GM12878 (cell line): ENCODE measurements at regions not wholly inside any gene's neighbourhood (a gene's known extent, or its start where the extent isn't known, plus 50 kb on each side); places are given as distances from the start of the nearest gene placed in this dataset.

Experiments used
- ATAC-seq: fragments of 200-7000 bp; cut with Tn5 transposase; 3 replicates; pipeline ENCODE4 v1.9.1; 2020; ENCODE audit warnings: mild to moderate bottlenecking, moderate library complexity
- BruUV-seq: library from RNA; stranded (reverse); fragments of 400-500 nt; replicated peaks from 2 replicates; lab custom pipeline; 2021; lab: Mats Ljungman, UMichigan
- CTCF ChIA-PET: fragments of 300-600 bp; sonication (Branson Sonifier 250); formaldehyde crosslinking; extraction: SDS; loops from one replicate; lab custom pipeline; 2021; ENCODE audit warnings: inconsistent platforms; lab: Yijun Ruan, JAX
- POLR2A ChIA-PET: fragments of 350-600 bp; formaldehyde crosslinking; extraction: SDS; loops from one replicate; lab custom pipeline; 2021; ENCODE audit warnings: inconsistent platforms; lab: Charles Lee
- RAD21 ChIA-PET: fragments of 300-600 bp; sonication (Branson Sonifier 250); formaldehyde crosslinking; loops from one replicate; lab custom pipeline; 2023; ENCODE audit warnings: antibody characterized with exemption; ENCODE audit not compliant: unreplicated experiment; lab: Charles Lee
- SMC1A ChIA-PET: fragments of 300-600 bp; sonication (Branson Sonifier 250); formaldehyde crosslinking; loops from one replicate; lab custom pipeline; 2023; ENCODE audit not compliant: unreplicated experiment, uncharacterized antibody; lab: Charles Lee
- DNase-seq: peaks from one replicate; pipeline ENCODE4 v3.0.0-alpha.2; 2011; ENCODE audit warnings: low read depth, low spot score
- FAIRE-seq: peaks from 3 replicates; lab custom pipeline; 2011; peaks lifted over from hg19 to GRCh38; lab: Jason Lieb, UNC
- H2AFZ ChIP-seq: 2 replicates; pipeline ENCODE4 v1.6.0; 2011; ENCODE audit warnings: low read depth, low read length, control low read depth; ENCODE audit not compliant: control insufficient read depth
- H3K27ac ChIP-seq: 2 replicates; pipeline ENCODE4 v1.5.1; 2011; ENCODE audit warnings: control low read depth; ENCODE audit not compliant: control insufficient read depth, insufficient read depth
- H3K27me3 ChIP-seq, 2 experiments: replicated peaks in 1 of 2; 2 replicates each; pipeline versions ENCODE4 v1.6.0 to v1.6.1; 2011; ENCODE audit warnings: low read length in 1 of 2; ENCODE audit not compliant: control insufficient read depth in 2 of 2, insufficient read depth in 2 of 2
- H3K36me3 ChIP-seq, 2 experiments: 2 replicates each; pipeline ENCODE4 v1.5.1; 2011; ENCODE audit warnings: low read length in 1 of 2; ENCODE audit not compliant: control insufficient read depth in 2 of 2, insufficient read depth in 2 of 2
- H3K4me1 ChIP-seq: 2 replicates; pipeline ENCODE4 v1.6.1; 2011; ENCODE audit warnings: mild to moderate bottlenecking, low read length, moderate library complexity, mixed read lengths; ENCODE audit not compliant: control insufficient read depth, insufficient read depth
- H3K4me2 ChIP-seq: 2 replicates; pipeline ENCODE4 v1.6.0; 2011; ENCODE audit warnings: control low read depth; ENCODE audit not compliant: control insufficient read depth, insufficient read depth
- H3K4me3 ChIP-seq: fragments of 200-600 bp; sonication (generic); 2 replicates; pipeline ENCODE4 v1.5.1; 2016
- H3K79me2 ChIP-seq: 2 replicates; pipeline ENCODE4 v1.6.0; 2011; ENCODE audit warnings: low read length; ENCODE audit not compliant: control insufficient read depth, insufficient read depth
- H3K9ac ChIP-seq: 2 replicates; pipeline ENCODE4 v1.8.0; 2011; ENCODE audit warnings: low read length, control low read depth, mixed read lengths; ENCODE audit not compliant: control insufficient read depth, insufficient read depth
- H3K9me3 ChIP-seq: replicated peaks from 3 replicates; pipeline ENCODE4 v1.5.1; 2011; ENCODE audit warnings: mild to moderate bottlenecking, low read length; ENCODE audit not compliant: control insufficient read depth, insufficient read depth
- H4K20me1 ChIP-seq: 2 replicates; pipeline ENCODE4 v1.6.0; 2011; ENCODE audit not compliant: control insufficient read depth, insufficient read depth
- ASH2L ChIP-seq: fragments of 300-600, 200-600 bp; sonication (generic); IDR thresholded peaks from 2 replicates; pipeline ENCODE4 v1.6.1; 2017; ENCODE audit warnings: low read depth, mild to moderate bottlenecking, borderline replicate concordance
- ATF7 ChIP-seq: fragments of 450-650 bp; IDR thresholded peaks from 2 replicates; pipeline ENCODE4 v1.6.1; 2016; ENCODE audit warnings: low read depth, mild to moderate bottlenecking
- BHLHE40 ChIP-seq, 2 experiments: fragments of 450-650 bp in 1 of 2; IDR thresholded peaks; 2 replicates each; pipeline ENCODE4 v1.6.1; 2011 to 2017; ENCODE audit warnings: low read depth in 2 of 2, borderline replicate concordance in 1 of 2, improper control_type of control experiment in 1 of 2, low read length in 1 of 2, mild to moderate bottlenecking in 1 of 2
- BMI1 ChIP-seq: fragments of 450-650 bp; IDR thresholded peaks from 2 replicates; pipeline ENCODE4 v1.6.1; 2016; ENCODE audit warnings: mild to moderate bottlenecking, moderate library complexity, borderline replicate concordance
- DPF2 ChIP-seq: fragments of 450-650 bp; IDR thresholded peaks from 2 replicates; pipeline ENCODE4 v1.6.1; 2017; ENCODE audit warnings: mild to moderate bottlenecking
- E2F4 ChIP-seq: IDR thresholded peaks from 2 replicates; pipeline ENCODE4 v1.6.1; 2012; ENCODE audit warnings: low read depth, low read length, improper control_type of control experiment
- E2F8 ChIP-seq: fragments of 450-650 bp; IDR thresholded peaks from 2 replicates; pipeline ENCODE4 v1.6.1; 2018; ENCODE audit warnings: mild to moderate bottlenecking, low read depth, moderate library complexity; ENCODE audit not compliant: partially characterized antibody
- POLR2A ChIP-seq: IDR thresholded peaks from 2 replicates; pipeline ENCODE4 v1.6.1; 2011; ENCODE audit warnings: low read depth, mild to moderate bottlenecking, low read length
- SMC3 ChIP-seq: IDR thresholded peaks from 2 replicates; pipeline ENCODE4 v1.6.1; 2011; ENCODE audit warnings: low read length, improper control_type of control experiment, borderline replicate concordance
- STAT3 ChIP-seq: IDR thresholded peaks from 2 replicates; pipeline ENCODE4 v1.6.1; 2011; ENCODE audit warnings: low read depth, low read length, improper control_type of control experiment
- TCF12 ChIP-seq: IDR thresholded peaks from 2 replicates; pipeline ENCODE4 v1.6.1; 2011; ENCODE audit warnings: low read depth, mild to moderate bottlenecking, low read length
- WGBS: methylation state at CpG from one replicate; pipeline ENCODE4 v1.1.6; 2016; ENCODE audit warnings: low lambda C conversion rate; ENCODE audit not compliant: insufficient replicate concordance, insufficient coverage; ENCODE audit errors: missing lambda C conversion rate; 5-methylcytosine and 5-hydroxymethylcytosine counted together
- in situ Hi-C: fragments of 300-500 bp; cut with MboI; formaldehyde crosslinking; loops from 9 replicates; pipeline ENCODE4 v1.14.3; 2018; ENCODE audit warnings: mixed read lengths
- intact Hi-C: fragments of 100-400 bp; cut with micrococcal nuclease; formaldehyde crosslinking; loops from one replicate; pipeline ENCODE4 v1.14.2; 2022; ENCODE audit not compliant: unreplicated experiment
- TF ChIP-seq, protein P1 (sequence below): IDR thresholded peaks from 2 replicates; pipeline ENCODE4 v1.6.1; 2012; ENCODE audit warnings: mild to moderate bottlenecking, low read depth, low read length

GRCh38 chr1:167166690-167167075, 54.0 kb upstream of the POU2F1 start:
- Histone ChIP-seq H3K36me3 (no peaks in the 10 kb centered on the region), H3K4me3 (no peak overlapping the region), H3K79me2 (no peaks in the 10 kb centered on the region), H3K9me3 (no peaks in the 10 kb centered on the region), H3K9ac (no peak overlapping the region), H2AFZ (no peak overlapping the region), H3K4me1 (no peaks in the 10 kb centered on the region), H3K27me3 (no peaks in the 10 kb centered on the region), H4K20me1 (no peaks in the 10 kb centered on the region), H3K4me2 (no peak overlapping the region), H3K27ac (no peak overlapping the region)
- ATAC-seq = no peak
- ChIA-PET SMC1A (no interaction called here), POLR2A (no interaction called here), CTCF (no interaction called here), RAD21 (no interaction called here)
- TF ChIP-seq POLR2A (no peak), E2F4 (no peak), SMC3 (no peak)
- FAIRE-seq = no peak
- no peak for DNase-seq
- 0% methylated on average over 1 of the region's 1 CpG for WGBS
- intact Hi-C loops = no loop called here
- BruUV-seq = no TSS peak
- in situ Hi-C loops = no loop called here

- H2AFZ ChIP-seq = no peak overlapping the region
- ChIA-PET CTCF (no interaction called here), POLR2A (no interaction called here), SMC1A (no interaction called here), RAD21 (no interaction called here)
- no peak overlapping the region for H3K9ac ChIP-seq
- H3K9me3 ChIP-seq = no peaks in the 10 kb centered on the region
- no peak overlapping the region for H3K4me3 ChIP-seq
- FAIRE-seq = no peak
- H3K4me2 ChIP-seq = no peak overlapping the region
- no peaks in the 10 kb centered on the region for H4K20me1 ChIP-seq
- H3K27ac ChIP-seq = no peak overlapping the region
- no peaks in the 10 kb centered on the region; a peak in 1 of 4 replicates for H3K27me3 ChIP-seq
- no peaks in the 10 kb centered on the region for H3K36me3 ChIP-seq
- intact Hi-C loops = no loop called here
- ATAC-seq = no peak
- H3K79me2 ChIP-seq = no peaks in the 10 kb centered on the region
- no TSS peak for BruUV-seq
- H3K4me1 ChIP-seq = no peaks in the 10 kb centered on the region
- in situ Hi-C loops = no loop called here
- WGBS = 28% methylated on average over 7 of the region's 7 CpGs
- no peak for DNase-seq
- no peak for TF ChIP-seq BHLHE40 (IDR thresholded peaks at IDR 0.05; ENCODE audit: borderline replicate concordance in 1 of 2, low read depth in 2 of 2, low read length in 1 of 2)
- no peak for TF ChIP-seq E2F8
- TF ChIP-seq TCF12 = no peak
- TF ChIP-seq, protein P1, sequence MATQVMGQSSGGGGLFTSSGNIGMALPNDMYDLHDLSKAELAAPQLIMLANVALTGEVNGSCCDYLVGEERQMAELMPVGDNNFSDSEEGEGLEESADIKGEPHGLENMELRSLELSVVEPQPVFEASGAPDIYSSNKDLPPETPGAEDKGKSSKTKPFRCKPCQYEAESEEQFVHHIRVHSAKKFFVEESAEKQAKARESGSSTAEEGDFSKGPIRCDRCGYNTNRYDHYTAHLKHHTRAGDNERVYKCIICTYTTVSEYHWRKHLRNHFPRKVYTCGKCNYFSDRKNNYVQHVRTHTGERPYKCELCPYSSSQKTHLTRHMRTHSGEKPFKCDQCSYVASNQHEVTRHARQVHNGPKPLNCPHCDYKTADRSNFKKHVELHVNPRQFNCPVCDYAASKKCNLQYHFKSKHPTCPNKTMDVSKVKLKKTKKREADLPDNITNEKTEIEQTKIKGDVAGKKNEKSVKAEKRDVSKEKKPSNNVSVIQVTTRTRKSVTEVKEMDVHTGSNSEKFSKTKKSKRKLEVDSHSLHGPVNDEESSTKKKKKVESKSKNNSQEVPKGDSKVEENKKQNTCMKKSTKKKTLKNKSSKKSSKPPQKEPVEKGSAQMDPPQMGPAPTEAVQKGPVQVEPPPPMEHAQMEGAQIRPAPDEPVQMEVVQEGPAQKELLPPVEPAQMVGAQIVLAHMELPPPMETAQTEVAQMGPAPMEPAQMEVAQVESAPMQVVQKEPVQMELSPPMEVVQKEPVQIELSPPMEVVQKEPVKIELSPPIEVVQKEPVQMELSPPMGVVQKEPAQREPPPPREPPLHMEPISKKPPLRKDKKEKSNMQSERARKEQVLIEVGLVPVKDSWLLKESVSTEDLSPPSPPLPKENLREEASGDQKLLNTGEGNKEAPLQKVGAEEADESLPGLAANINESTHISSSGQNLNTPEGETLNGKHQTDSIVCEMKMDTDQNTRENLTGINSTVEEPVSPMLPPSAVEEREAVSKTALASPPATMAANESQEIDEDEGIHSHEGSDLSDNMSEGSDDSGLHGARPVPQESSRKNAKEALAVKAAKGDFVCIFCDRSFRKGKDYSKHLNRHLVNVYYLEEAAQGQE = no peak
- no peak for TF ChIP-seq STAT3
- no peak for TF ChIP-seq BMI1
- TF ChIP-seq ATF7 = no peak
- no peak for TF ChIP-seq DPF2
- no peak for TF ChIP-seq ASH2L
These were observed 52.3 kb upstream of the POU2F1 start for GRCh38 chr1:167168424-167168823.
